ENCODE measurements at regions not wholly inside any gene's neighbourhood (a gene's known extent, or its start where the extent isn't known, plus 50 kb on each side); places are given as distances from the start of the nearest gene placed in this dataset.
"Not testable (repeated sequence)": the region's sequence is repeated elsewhere in the genome, so short reads cannot be mapped to it uniquely, and the experiment has no call there.

- no peak for DNase-seq (ENCODE audit: low spot score)
Measured at GRCh38 chr4:174010547-174010946, 272.9 kb downstream of the FBXO8 start.

- no peak for DNase-seq (ENCODE audit: low spot score)
Measured at GRCh38 chr4:174009686-174010451, 273.6 kb downstream of the FBXO8 start.

- DNase-seq (ENCODE audit: low spot score): no peak
Measured at GRCh38 chr4:174005422-174005821, 278.0 kb downstream of the FBXO8 start.

GRCh38 chr4:173998471-173999144 lies 284.9 kb downstream of the FBXO8 start:
- no peak for DNase-seq (ENCODE audit: low spot score)

- not testable (repeated sequence) for DNase-seq (ENCODE audit: low spot score)
Measured at GRCh38 chr4:173995779-173996178, 287.7 kb downstream of the FBXO8 start.

GRCh38 chr4:173991814-173992213 lies 291.7 kb downstream of the FBXO8 start:
- no peak for DNase-seq (ENCODE audit: low spot score)

GRCh38 chr4:173991316-173991715 lies 292.2 kb downstream of the FBXO8 start:
- no peak for DNase-seq (ENCODE audit: low spot score)

GRCh38 chr4:173990869-173991210 lies 292.6 kb downstream of the FBXO8 start:
- no peak for DNase-seq (ENCODE audit: low spot score)

- peak; percentile 43 for DNase-seq (ENCODE audit: low spot score)
Measured at GRCh38 chr4:173990126-173990868, 293.2 kb downstream of the FBXO8 start.

- not testable (repeated sequence) for DNase-seq (ENCODE audit: low spot score)
Measured at GRCh38 chr4:173963523-173963922, 319.9 kb downstream of the FBXO8 start.

- DNase-seq (ENCODE audit: low spot score): no peak
Measured at GRCh38 chr4:173960398-173960797, 323.1 kb downstream of the FBXO8 start.

- DNase-seq (ENCODE audit: low spot score): peak; percentile 23
Measured at GRCh38 chr4:173958445-173958844, 325.0 kb downstream of the FBXO8 start.

GRCh38 chr4:173943547-173943946 lies 339.9 kb downstream of the FBXO8 start:
- no peak for DNase-seq (ENCODE audit: low spot score)

- no peak for DNase-seq (ENCODE audit: low spot score)
Measured at GRCh38 chr4:173940146-173940545, 343.3 kb downstream of the FBXO8 start.

GRCh38 chr4:173937631-173938270 lies 345.7 kb downstream of the FBXO8 start:
- peak; percentile 8 for DNase-seq (ENCODE audit: low spot score)

GRCh38 chr4:173936861-173937260 lies 346.6 kb downstream of the FBXO8 start:
- no peak for DNase-seq (ENCODE audit: low spot score)

- no peak for DNase-seq (ENCODE audit: low spot score)
Measured at GRCh38 chr4:173935622-173936405, 347.7 kb downstream of the FBXO8 start.

- no peak for DNase-seq (ENCODE audit: low spot score)
Measured at GRCh38 chr4:173934933-173935620, 348.4 kb downstream of the FBXO8 start.

GRCh38 chr4:173934201-173934600 lies 349.3 kb downstream of the FBXO8 start:
- no peak for DNase-seq (ENCODE audit: low spot score)

- no peak for DNase-seq (ENCODE audit: low spot score)
Measured at GRCh38 chr4:173932701-173933100, 350.8 kb downstream of the FBXO8 start.
